ENCODE measurements at regions not wholly inside any gene's neighbourhood (a gene's known extent, or its start where the extent isn't known, plus 50 kb on each side); places are given as distances from the start of the nearest gene placed in this dataset.

DNA sequence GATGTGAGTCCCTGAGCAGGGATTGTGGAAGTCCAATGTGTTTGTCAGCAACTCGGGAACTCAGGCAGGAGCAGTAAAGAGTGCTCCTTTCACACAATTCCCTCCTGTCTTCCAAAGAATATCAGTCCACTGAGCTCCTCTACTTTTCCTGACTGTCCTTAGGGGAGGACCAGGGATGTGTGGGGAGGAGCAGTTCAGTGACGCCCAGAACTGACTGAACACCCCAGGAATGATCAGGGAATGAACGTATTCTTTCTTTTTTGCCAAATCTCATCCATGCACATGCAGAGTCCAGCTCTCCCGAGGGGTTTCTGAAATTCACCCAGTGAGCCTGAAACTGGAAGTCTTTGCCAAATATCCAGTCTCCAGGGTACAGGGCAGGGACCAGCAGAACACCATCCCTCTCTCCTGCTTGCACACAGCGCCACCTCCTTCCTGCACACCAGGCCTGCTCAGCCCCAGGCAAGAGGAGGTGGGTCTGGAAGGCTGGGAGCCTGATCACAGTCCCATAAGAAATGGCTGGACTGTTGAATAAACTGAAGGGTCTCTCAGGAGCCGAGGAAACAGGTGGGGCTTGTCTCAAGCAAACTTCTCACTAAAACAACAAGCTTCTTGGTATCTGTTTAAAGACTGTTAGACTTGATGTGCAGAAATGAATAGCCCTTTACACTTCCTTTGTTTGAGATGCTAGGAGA, 294.7 kb downstream of the C7orf25 start:
- no peak for DNase-seq

- no peak for DNase-seq
Measured at GRCh38 chr7:42614636-42615035, 297.2 kb downstream of the C7orf25 start.

- DNase-seq = no peak
Measured at GRCh38 chr7:42611961-42612360, 299.9 kb downstream of the C7orf25 start.

- DNase-seq = no peak
Measured at GRCh38 chr7:42611289-42611928, 300.5 kb downstream of the C7orf25 start.

- DNase-seq = no peak
Measured at GRCh38 chr7:42606193-42606905, 305.5 kb downstream of the C7orf25 start.

DNA sequence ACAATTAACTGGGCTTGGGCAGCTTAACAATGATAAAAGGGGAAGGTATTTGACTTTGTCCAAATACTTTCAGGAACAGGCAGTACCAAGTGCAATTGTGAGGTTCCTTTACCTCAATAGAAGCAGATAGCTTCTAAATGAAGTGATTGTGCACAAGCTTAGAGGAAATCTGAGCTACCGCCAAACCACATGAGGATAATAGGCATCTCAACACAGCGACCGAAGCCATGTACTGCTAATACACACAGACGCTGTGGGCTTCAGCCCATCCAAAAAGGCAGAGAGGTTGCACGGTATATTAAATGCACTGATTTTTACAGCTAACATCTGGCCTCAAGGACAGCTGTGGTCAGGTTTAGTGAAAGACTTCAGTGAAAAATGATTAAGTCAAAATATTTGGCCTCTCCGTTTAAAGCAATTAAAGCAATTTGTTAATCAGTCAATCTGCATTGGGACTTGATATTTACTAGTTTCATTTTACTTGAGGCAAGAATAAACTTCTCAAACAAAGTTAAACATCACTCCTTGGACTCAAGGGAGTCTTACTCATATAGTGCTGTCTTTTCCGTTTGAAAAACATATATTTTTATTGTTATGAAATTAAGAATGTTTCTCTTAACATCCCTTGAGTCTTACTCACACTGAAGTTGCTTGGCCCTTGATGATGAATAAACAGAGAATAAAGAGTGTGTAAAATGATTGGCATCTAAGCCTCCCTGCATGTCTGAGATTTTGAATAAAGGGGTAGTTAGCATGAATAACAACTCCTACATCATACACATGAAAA, 306.3 kb downstream of the C7orf25 start:
- no peak for DNase-seq

DNA sequence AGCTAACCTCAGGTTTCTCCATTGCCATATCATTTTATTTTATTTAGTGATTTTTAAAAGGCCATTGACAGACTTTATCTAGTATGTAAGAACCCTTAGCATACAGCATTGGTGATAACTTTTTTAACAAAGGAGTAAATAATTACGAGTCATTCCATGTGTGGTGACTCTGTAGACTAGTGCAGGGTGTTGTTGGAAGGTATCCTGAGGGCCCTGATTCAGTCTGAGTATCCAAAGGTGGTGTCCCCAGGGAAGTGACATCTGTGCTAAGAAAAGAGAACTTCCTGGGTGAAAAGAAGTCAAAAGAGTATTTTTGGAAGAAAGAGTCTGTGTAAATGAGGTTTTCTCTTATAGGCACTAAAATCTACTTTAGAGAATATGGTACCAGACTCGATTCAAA, 308.4 kb downstream of the C7orf25 start:
- DNase-seq = no peak

DNA sequence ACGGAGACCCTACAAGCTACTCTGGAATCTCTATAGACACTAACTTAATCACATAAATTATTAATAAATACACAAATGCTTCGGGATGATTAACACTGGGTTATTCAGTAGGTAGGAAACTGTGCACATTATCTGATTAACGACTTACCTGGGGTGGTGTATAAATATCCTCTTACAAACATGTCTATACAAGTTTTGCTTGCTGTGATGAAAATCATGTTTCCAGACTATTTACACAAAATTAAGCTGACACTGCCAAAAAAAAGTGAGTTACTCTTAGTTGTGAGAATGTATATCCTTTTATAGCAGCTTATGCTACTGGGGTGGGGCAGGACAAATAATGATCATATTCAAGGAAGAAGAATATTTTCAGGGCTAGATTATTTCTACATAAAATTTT, 314.6 kb downstream of the C7orf25 start:
- DNase-seq = no peak

DNA sequence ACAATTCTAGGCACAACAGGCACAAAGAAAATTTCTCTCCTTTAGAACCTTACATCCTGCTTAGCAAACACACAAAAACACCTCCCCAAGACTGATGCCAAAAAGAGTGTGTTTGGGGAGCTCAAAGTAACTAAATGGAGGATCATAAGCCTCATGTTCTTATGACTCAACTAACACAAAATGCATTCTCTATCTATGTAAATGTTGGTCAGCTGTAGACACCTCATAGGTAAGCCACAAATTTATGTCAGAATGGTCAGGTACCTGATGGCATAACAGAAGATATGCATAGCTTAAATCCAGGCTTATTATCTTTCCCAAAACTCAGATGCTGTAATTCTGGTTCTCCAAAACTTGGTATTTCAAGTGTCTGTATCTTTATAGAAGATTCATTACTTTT, 315.1 kb downstream of the C7orf25 start:
- no peak for DNase-seq

GRCh38 chr7:42593860-42594259, 318.0 kb downstream of the C7orf25 start:
- DNase-seq = no peak

GRCh38 chr7:42590771-42591310, 321.0 kb downstream of the C7orf25 start:
- no peak for DNase-seq

- no peak for DNase-seq
Measured at GRCh38 chr7:42588876-42589275, 323.0 kb downstream of the C7orf25 start.

- DNase-seq = no peak
Measured at GRCh38 chr7:42587806-42588205, 324.1 kb downstream of the C7orf25 start.

- DNase-seq = no peak
Measured at GRCh38 chr7:42580061-42580460, 331.8 kb downstream of the C7orf25 start.

GRCh38 chr7:42575171-42575570, 336.7 kb downstream of the C7orf25 start:
- DNase-seq = no peak

DNA sequence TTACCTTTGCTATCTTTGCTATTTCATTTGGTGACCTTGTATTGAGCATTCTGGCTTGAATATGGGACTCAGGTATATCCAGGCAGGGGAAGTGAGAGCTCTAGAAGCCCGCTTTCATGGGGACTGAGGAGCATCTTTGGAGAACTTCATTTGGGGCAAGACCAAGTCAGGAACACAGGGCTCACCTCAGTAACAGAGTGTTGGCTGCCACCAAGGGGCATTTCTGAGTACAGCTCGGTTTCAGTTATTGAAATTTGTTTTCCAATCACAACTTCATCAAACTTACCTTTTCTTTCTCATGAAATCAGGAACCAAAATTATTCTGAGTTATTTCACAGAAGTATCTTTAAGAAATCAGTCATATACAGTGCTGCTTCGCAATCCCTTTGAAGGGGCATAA, 337.2 kb downstream of the C7orf25 start:
- no peak for DNase-seq

DNA sequence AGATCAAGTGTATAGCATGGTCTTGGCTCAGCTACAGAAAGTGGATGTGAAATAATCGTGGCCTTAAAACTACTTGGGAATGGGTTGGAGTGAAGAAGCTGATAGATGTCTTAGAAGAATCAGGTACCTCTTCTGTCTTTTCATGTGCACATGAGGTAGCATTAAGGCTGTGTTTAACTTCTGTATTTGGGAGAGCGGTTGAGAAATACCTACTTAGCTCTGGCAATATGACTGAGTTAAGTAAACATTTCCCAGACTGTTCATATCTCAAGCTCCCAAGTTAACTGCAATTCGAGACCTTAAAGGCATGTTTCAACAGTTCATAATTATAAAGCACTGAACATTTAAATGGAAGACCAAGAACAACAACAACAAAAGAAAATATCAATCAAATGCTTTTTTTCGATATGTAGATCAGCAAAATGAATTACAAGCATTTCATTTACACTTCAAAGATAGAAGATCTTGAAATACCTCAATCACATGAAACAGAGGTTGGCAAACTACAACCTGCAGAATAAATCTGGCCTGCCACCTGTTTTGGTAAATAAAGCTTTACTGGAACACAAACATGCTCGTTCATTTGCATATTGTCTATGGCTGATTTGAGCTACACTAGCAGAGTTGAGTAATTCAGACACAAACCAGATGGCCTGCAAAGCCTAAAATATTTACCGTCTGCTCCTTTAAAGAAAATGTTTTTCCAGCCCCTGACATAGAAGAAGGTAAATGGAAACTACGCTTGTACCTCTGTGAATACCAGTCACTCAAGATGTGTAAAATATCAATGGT, 337.1 kb upstream of the GLI3 start:
- DNase-seq = no peak

GRCh38 chr7:42572561-42572960, 335.6 kb upstream of the GLI3 start:
- DNase-seq = no peak

DNA sequence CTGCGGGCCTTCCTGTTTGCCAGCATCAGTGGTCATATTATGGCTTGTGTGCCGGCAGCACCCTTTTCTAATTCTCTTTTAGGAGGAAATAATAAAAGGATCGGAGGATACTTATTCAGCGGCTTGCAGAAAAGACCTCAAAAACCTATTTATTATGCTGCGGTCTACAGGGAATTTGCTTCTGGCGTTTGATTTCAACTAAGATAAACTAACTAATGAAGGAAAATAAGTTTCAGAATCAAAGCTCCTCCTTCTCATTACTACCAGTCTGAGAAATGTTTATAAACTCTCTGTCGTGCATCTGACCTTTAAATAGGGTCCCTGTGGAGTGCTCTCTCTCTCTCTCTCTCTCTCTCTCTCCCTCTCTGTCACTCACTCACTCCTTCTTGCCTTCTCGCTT, 335.0 kb upstream of the GLI3 start:
- DNase-seq = no peak

DNA sequence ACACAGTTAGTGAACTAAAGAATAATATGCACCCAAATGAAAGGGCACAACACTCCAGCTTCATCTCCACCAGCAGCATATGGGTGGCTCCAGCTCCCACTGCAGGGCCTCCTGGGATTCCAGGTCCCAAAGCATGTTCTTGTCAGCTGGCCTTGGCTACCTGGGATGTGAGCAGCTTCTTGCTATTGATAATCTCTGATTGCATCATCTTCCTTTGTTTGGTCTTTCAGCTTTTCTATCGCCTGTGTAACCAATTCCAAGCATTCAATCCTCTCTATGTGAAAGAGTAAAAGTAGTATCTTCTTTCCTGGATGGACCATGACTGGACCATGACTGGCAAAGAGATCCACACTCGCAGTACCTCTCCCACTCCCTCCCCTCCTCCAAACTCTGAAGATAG, 333.9 kb upstream of the GLI3 start:
- DNase-seq = no peak

- DNase-seq = no peak
Measured at GRCh38 chr7:42567051-42567450, 330.0 kb upstream of the GLI3 start.

DNA sequence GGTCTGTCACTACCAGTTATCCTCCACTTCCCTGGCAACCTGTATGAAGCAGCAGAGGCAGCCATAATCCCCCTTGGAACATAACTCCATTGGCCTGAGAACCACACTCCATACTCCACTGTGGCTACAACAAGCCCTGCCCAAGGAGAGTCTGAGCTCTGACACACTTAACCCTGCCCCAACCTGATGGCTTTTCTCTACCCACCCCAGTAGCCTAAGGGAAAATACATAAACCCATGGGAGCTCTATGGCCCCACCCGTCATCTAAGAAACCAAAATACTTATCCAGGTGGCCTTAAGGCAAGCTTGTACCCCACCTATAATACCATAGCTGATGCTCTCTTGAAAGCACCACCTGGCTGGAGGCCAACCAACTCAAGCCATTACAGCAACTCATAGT, 324.8 kb upstream of the GLI3 start:
- DNase-seq = no peak
